Mesenchymal stem cell (in vitro differentiated cells and primary cell): ENCODE measurements at regions not wholly inside any gene's neighbourhood (a gene's known extent, or its start where the extent isn't known, plus 50 kb on each side); places are given as distances from the start of the nearest gene placed in this dataset.

ENCODE experiments used
- DNase-seq: peaks from one replicate; pipeline ENCODE4 v3.0.0-alpha.2; 2013
- H2AFZ ChIP-seq: one replicate; pipeline ENCODE4 v1.6.1; 2013; ENCODE audit warnings: low read depth, mild to moderate bottlenecking, control low read depth, inconsistent platforms, low read length, moderate library complexity
- H2AK5ac ChIP-seq: 2 replicates; pipeline ENCODE4 v1.6.1; 2013; ENCODE audit warnings: low read length, moderate library complexity, mild to moderate bottlenecking, inconsistent platforms; ENCODE audit not compliant: severe bottlenecking
- H2BK120ac ChIP-seq: one replicate; pipeline ENCODE4 v1.6.1; 2013; ENCODE audit warnings: low read depth, mild to moderate bottlenecking, inconsistent platforms, low read length, moderate library complexity
- H2BK12ac ChIP-seq, 2 experiments: one replicate each; pipeline ENCODE4 v1.6.1; 2013; ENCODE audit warnings: inconsistent platforms in 2 of 2, low read length in 2 of 2, mild to moderate bottlenecking in 2 of 2, moderate library complexity in 2 of 2, control low read depth in 1 of 2
- H2BK15ac ChIP-seq: one replicate; pipeline ENCODE4 v1.6.1; 2013; ENCODE audit warnings: mild to moderate bottlenecking, low read depth, inconsistent platforms; ENCODE audit not compliant: poor library complexity, severe bottlenecking
- H2BK5ac ChIP-seq: 2 replicates; pipeline ENCODE4 v1.6.1; 2013; ENCODE audit warnings: low read depth, mild to moderate bottlenecking, low read length, control low read depth, inconsistent platforms; ENCODE audit not compliant: poor library complexity, severe bottlenecking
- H3K14ac ChIP-seq, 2 experiments: one replicate each; pipeline ENCODE4 v1.6.1; 2013; ENCODE audit warnings: inconsistent platforms in 2 of 2, low read length in 2 of 2, control low read depth in 1 of 2, mild to moderate bottlenecking in 1 of 2, moderate library complexity in 1 of 2
- H3K18ac ChIP-seq, 2 experiments: one replicate each; pipeline ENCODE4 v1.6.1; 2013; ENCODE audit warnings: inconsistent platforms in 2 of 2, low read length in 2 of 2, control low read depth in 1 of 2, low read depth in 1 of 2, mild to moderate bottlenecking in 1 of 2
- H3K23ac ChIP-seq, 2 experiments: one replicate each; pipeline ENCODE4 v1.6.1; 2013; ENCODE audit warnings: inconsistent platforms in 2 of 2, low read length in 2 of 2, mild to moderate bottlenecking in 2 of 2, moderate library complexity in 2 of 2, control low read depth in 1 of 2
- H3K27ac ChIP-seq: 2 replicates; pipeline ENCODE4 v1.5.1; 2013; ENCODE audit warnings: mild to moderate bottlenecking, moderate library complexity, low read length, control low read depth, inconsistent platforms; ENCODE audit not compliant: poor library complexity, severe bottlenecking
- H3K27me3 ChIP-seq, 2 experiments: 2 replicates each; pipeline versions ENCODE4 v1.6.1 to v1.7.0; 2013; ENCODE audit warnings: low read length in 2 of 2, mild to moderate bottlenecking in 2 of 2, moderate library complexity in 2 of 2, control low read depth in 1 of 2, inconsistent platforms in 1 of 2; ENCODE audit not compliant: control insufficient read depth in 1 of 2, insufficient read depth in 1 of 2
- H3K36me3 ChIP-seq, 2 experiments: 2 replicates each; pipeline versions ENCODE4 v1.6.1 to v1.7.0; 2013; ENCODE audit warnings: low read length in 2 of 2, control low read depth in 1 of 2, inconsistent platforms in 1 of 2, low read depth in 1 of 2, mild to moderate bottlenecking in 1 of 2; ENCODE audit not compliant: insufficient read depth in 2 of 2, control insufficient read depth in 1 of 2
- H3K4ac ChIP-seq, 2 experiments: one replicate each; pipeline ENCODE4 v1.6.1; 2013; ENCODE audit warnings: inconsistent platforms in 2 of 2, low read length in 2 of 2, mild to moderate bottlenecking in 2 of 2, moderate library complexity in 2 of 2, control low read depth in 1 of 2, low read depth in 1 of 2
- H3K4me1 ChIP-seq: 2 replicates; pipeline ENCODE4 v1.6.1; 2013; ENCODE audit warnings: low read depth, low read length, control low read depth; ENCODE audit not compliant: control insufficient read depth, insufficient read depth
- H3K4me2 ChIP-seq: 2 replicates; pipeline ENCODE4 v1.6.1; 2013; ENCODE audit warnings: low read length, mild to moderate bottlenecking, inconsistent platforms; ENCODE audit not compliant: poor library complexity, severe bottlenecking
- H3K4me3 ChIP-seq, 2 experiments: 2 replicates each; pipeline versions ENCODE4 v1.5.1 to v1.7.0; 2013; ENCODE audit warnings: low read length in 2 of 2, mild to moderate bottlenecking in 2 of 2, control low read depth in 1 of 2, low read depth in 1 of 2; ENCODE audit not compliant: insufficient read depth in 1 of 2
- H3K79me1 ChIP-seq: replicated peaks from 2 replicates; pipeline ENCODE4 v1.6.1; 2013; ENCODE audit warnings: mild to moderate bottlenecking, control low read depth, low read length, inconsistent platforms; ENCODE audit not compliant: poor library complexity, severe bottlenecking
- H3K9ac ChIP-seq: 2 replicates; pipeline ENCODE4 v1.7.0; 2013; ENCODE audit warnings: mild to moderate bottlenecking, low read length, moderate library complexity
- H3K9me3 ChIP-seq: 2 replicates; pipeline ENCODE4 v1.7.0; 2013; ENCODE audit warnings: mild to moderate bottlenecking, low read length; ENCODE audit not compliant: control insufficient read depth
- H4K8ac ChIP-seq: one replicate; pipeline ENCODE4 v1.6.1; 2013; ENCODE audit warnings: inconsistent platforms, mild to moderate bottlenecking, low read length, moderate library complexity
- H4K91ac ChIP-seq: one replicate; pipeline ENCODE4 v1.6.1; 2013; ENCODE audit warnings: mild to moderate bottlenecking, low read length, inconsistent platforms
- WGBS: methylation state at CpG from one replicate; pipeline ENCODE4 v1.1.7; 2013; ENCODE audit warnings: mixed read lengths; 5-methylcytosine and 5-hydroxymethylcytosine counted together

GRCh38 chr19:31595521-31595920, 246.3 kb upstream of the TSHZ3 start:
- Histone ChIP-seq H4K91ac (no peak overlapping the region), H3K14ac (peak overlapping the region in 1 of 2 experiments; percentile 49), H3K4me3 (no peak overlapping the region), H3K4me1 (no peaks in the 10 kb centered on the region), H2BK120ac (no peak overlapping the region), H3K18ac (no peak overlapping the region), H3K27me3 (peaks cover 0 to 5% of the 10 kb centered on the region in 2 experiments), H2AFZ (no peak overlapping the region), H2BK15ac (no peak overlapping the region), H2AK5ac (no peak overlapping the region), H4K8ac (no peak overlapping the region), H2BK12ac (no peak overlapping the region), H3K36me3 (no peaks in the 10 kb centered on the region), H3K23ac (no peak overlapping the region), H3K9ac (no peak overlapping the region), H3K4me2 (no peak overlapping the region), H3K4ac (no peak overlapping the region), H2BK5ac (no peak overlapping the region), H3K79me1 (no peaks in the 10 kb centered on the region), H3K9me3 (no peaks in the 10 kb centered on the region), H3K27ac (no peak overlapping the region)
- 80% methylated on average over 4 of the region's 4 CpGs for WGBS
- no peak for DNase-seq

DNA sequence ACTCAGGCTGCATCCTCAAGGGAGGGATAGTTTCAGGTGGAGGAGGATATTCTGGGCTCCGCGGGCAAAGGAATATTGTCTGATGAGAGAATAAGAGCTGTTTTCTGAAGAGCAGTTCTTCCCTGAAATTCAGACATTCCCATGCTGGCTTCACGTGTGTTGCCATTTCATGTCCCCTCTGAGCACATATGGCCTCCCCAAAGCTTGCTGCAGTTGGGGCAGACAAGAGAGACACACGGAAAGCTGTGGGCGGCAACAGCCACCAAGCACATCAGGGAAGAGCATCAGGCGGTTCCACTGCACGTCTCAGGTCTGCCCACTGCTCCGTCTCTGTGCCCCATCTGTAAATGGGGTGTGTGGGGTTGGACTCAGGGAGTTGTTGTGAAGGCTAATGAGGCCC, 247.5 kb upstream of the TSHZ3 start:
- Histone ChIP-seq H2BK120ac (no peak overlapping the region), H3K18ac (peak overlapping the region; percentile 37 to 67), H2BK5ac (no peak overlapping the region), H4K8ac (no peak overlapping the region), H3K4ac (no peak overlapping the region), H3K9me3 (no peaks in the 10 kb centered on the region), H2BK12ac (peak overlapping the region in 1 of 2 experiments; percentile 54), H2AK5ac (no peak overlapping the region), H3K4me2 (no peak overlapping the region), H3K36me3 (no peaks in the 10 kb centered on the region), H3K23ac (no peak overlapping the region), H2BK15ac (peak overlapping the region; percentile 77), H3K14ac (no peak overlapping the region), H3K27ac (no peak overlapping the region), H3K9ac (no peak overlapping the region), H3K4me3 (peak overlapping the region in 1 of 2 experiments; percentile 18), H2AFZ (no peak overlapping the region), H4K91ac (peak overlapping the region; percentile 69), H3K79me1 (no peaks in the 10 kb centered on the region), H3K4me1 (no peaks in the 10 kb centered on the region), H3K27me3 (peaks cover 0 to 4% of the 10 kb centered on the region in 2 experiments)
- WGBS, result 96% methylated on average over 8 of the region's 8 CpGs
- no peak for DNase-seq

DNA sequence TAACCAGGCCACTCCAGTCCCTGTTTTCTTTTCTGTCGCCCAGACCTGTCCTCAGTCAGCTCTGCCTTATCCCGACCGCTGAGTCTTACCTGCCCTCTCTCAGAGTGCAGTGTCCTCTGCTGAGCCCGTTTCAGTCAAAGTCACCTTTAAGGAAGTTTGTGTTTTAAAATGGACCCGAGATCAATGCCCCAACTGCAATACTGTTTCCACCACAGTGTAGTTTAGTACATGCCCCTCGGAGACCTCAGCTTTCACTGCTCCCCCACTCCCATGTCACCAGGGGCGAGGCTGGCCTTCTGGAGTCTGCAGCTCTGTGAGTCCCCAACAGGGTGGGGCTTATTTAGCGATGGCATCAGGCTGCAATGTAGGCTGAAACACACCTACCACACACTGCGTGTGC, 248.4 kb upstream of the TSHZ3 start:
- Histone ChIP-seq H3K23ac (no peak overlapping the region), H4K8ac (no peak overlapping the region), H3K9me3 (no peaks in the 10 kb centered on the region), H3K79me1 (no peaks in the 10 kb centered on the region), H2BK15ac (no peak overlapping the region), H3K14ac (no peak overlapping the region), H3K36me3 (no peaks in the 10 kb centered on the region), H2BK5ac (no peak overlapping the region), H3K4me2 (no peak overlapping the region), H3K4ac (no peak overlapping the region), H3K18ac (no peak overlapping the region), H3K4me1 (no peaks in the 10 kb centered on the region), H3K27ac (no peak overlapping the region), H3K9ac (no peak overlapping the region), H2BK12ac (no peak overlapping the region), H2AK5ac (no peak overlapping the region), H3K27me3 (peaks cover 0 to 4% of the 10 kb centered on the region in 2 experiments), H4K91ac (peak overlapping the region; percentile 41), H2AFZ (no peak overlapping the region), H3K4me3 (no peak overlapping the region), H2BK120ac (no peak overlapping the region)
- WGBS, result 91% methylated on average over 8 of the region's 9 CpGs
- no peak for DNase-seq

- no peak overlapping the region for H3K14ac ChIP-seq
- H3K18ac ChIP-seq, result peak overlapping the region in 1 of 2 experiments; percentile 61
- no peaks in the 10 kb centered on the region for H3K36me3 ChIP-seq
- H2BK5ac ChIP-seq, result no peak overlapping the region
- no peak overlapping the region for H2AK5ac ChIP-seq
- H2BK15ac ChIP-seq, result peak overlapping the region; percentile 16
- no peak overlapping the region for H3K4me3 ChIP-seq
- H2BK12ac ChIP-seq, result no peak overlapping the region
- H3K4me2 ChIP-seq, result no peak overlapping the region
- no peaks in the 10 kb centered on the region for H3K4me1 ChIP-seq
- H3K23ac ChIP-seq, result no peak overlapping the region
- H3K27me3 ChIP-seq, result peaks cover 0 to 4% of the 10 kb centered on the region in 2 experiments
- 78% methylated on average over 1 of the region's 2 CpGs for WGBS
- no peak overlapping the region for H3K9ac ChIP-seq
- DNase-seq, result peak; percentile 12
- peak overlapping the region; percentile 41 for H4K91ac ChIP-seq
- no peak overlapping the region for H3K27ac ChIP-seq
- no peak overlapping the region for H2AFZ ChIP-seq
- no peaks in the 10 kb centered on the region for H3K9me3 ChIP-seq
- H3K79me1 ChIP-seq, result no peaks in the 10 kb centered on the region
- H2BK120ac ChIP-seq, result no peak overlapping the region
- no peak overlapping the region for H4K8ac ChIP-seq
- no peak overlapping the region for H3K4ac ChIP-seq
Observed at GRCh38 chr19:31598730-31599238, 249.5 kb upstream of the TSHZ3 start.
